Thymus (tissue), 11 donors: ENCODE measurements at regions not wholly inside any gene's neighbourhood (a gene's known extent, or its start where the extent isn't known, plus 50 kb on each side); places are given as distances from the start of the nearest gene placed in this dataset.
"Not testable (repeated sequence)": the region's sequence is repeated elsewhere in the genome, so short reads cannot be mapped to it uniquely, and the experiment has no call there.

Experiments used
- DNase-seq, 9 donors: peaks; one replicate each; pipeline ENCODE4 v3.0.0-alpha.2; 2013; ENCODE audit warnings: low spot score in 9 of 9, low read depth in 6 of 9, missing footprints in 1 of 9
- H3K27ac ChIP-seq, 2 donors: one replicate each; pipeline ENCODE4 v1.5.1; 2013; ENCODE audit warnings: control low read depth in 1 of 2, low read depth in 1 of 2, low read length in 1 of 2, mild to moderate bottlenecking in 1 of 2, moderate library complexity in 1 of 2
- H3K27me3 ChIP-seq, 2 donors: one replicate each; pipeline ENCODE4 v1.5.1; 2013; ENCODE audit warnings: low read length in 1 of 2; ENCODE audit not compliant: control insufficient read depth in 2 of 2, insufficient read depth in 1 of 2
- H3K36me3 ChIP-seq, 2 donors: one replicate each; pipeline ENCODE4 v1.5.1; 2013; ENCODE audit warnings: low read length in 1 of 2, mild to moderate bottlenecking in 1 of 2, moderate library complexity in 1 of 2; ENCODE audit not compliant: control insufficient read depth in 2 of 2, insufficient read depth in 2 of 2
- H3K4me1 ChIP-seq, 2 donors: one replicate each; pipeline ENCODE4 v1.5.1; 2013; ENCODE audit warnings: low read length in 2 of 2; ENCODE audit not compliant: control insufficient read depth in 2 of 2, insufficient read depth in 2 of 2
- H3K4me3 ChIP-seq, 2 donors: one replicate each; pipeline ENCODE4 v1.5.1; 2013; ENCODE audit warnings: low read length in 2 of 2, control low read depth in 1 of 2, mild to moderate bottlenecking in 1 of 2
- H3K9me3 ChIP-seq, 2 donors: one replicate each; pipeline ENCODE4 v1.5.1; 2013; ENCODE audit warnings: low read length in 1 of 2, mild to moderate bottlenecking in 1 of 2; ENCODE audit not compliant: control insufficient read depth in 2 of 2, insufficient read depth in 1 of 2
- WGBS: extraction: QIAGEN DNeasy Blood & Tissue Kit; methylation state at CpG from one replicate; pipeline ENCODE4 v1.1.7; 2013; 5-methylcytosine and 5-hydroxymethylcytosine counted together
- donor health status: healthy.

- Histone ChIP-seq H3K4me1 (no peaks in the 10 kb centered on the region), H3K27me3 (no peaks in the 10 kb centered on the region), H3K9me3 (no peaks in the 10 kb centered on the region), H3K27ac (no peak overlapping the region), H3K36me3 (no peaks in the 10 kb centered on the region), H3K4me3 (no peak overlapping the region)
- DNase-seq: no peak
- WGBS: 98% methylated on average over 2 of the region's 2 CpGs
Observed at GRCh38 chr10:94232711-94233383, 129.9 kb downstream of the NOC3L start.

GRCh38 chr10:94235461-94235860 lies 127.3 kb downstream of the NOC3L start:
- no peak for DNase-seq
- H3K4me3 ChIP-seq: no peak overlapping the region
- H3K27ac ChIP-seq: no peak overlapping the region
- WGBS: 93% methylated on average over 1 of the region's 1 CpG
- no peaks in the 10 kb centered on the region for H3K9me3 ChIP-seq
- H3K4me1 ChIP-seq: no peaks in the 10 kb centered on the region
- no peaks in the 10 kb centered on the region for H3K27me3 ChIP-seq
- no peaks in the 10 kb centered on the region for H3K36me3 ChIP-seq

- no peak overlapping the region for H3K4me3 ChIP-seq
- DNase-seq: no peak
- H3K27me3 ChIP-seq: no peaks in the 10 kb centered on the region
- no peaks in the 10 kb centered on the region for H3K4me1 ChIP-seq
- WGBS: 84% methylated on average over 4 of the region's 4 CpGs
- no peak overlapping the region for H3K27ac ChIP-seq
- H3K9me3 ChIP-seq: no peaks in the 10 kb centered on the region
- H3K36me3 ChIP-seq: no peaks in the 10 kb centered on the region
Observed at GRCh38 chr10:94238006-94238617, 124.6 kb downstream of the NOC3L start.

- DNase-seq: no peak
- no peaks in the 10 kb centered on the region for H3K27me3 ChIP-seq
- WGBS: 95% methylated on average over 6 of the region's 6 CpGs
Observed at GRCh38 chr10:94239696-94240095, 123.0 kb downstream of the NOC3L start.

GRCh38 chr10:94240491-94240890 lies 122.2 kb downstream of the NOC3L start:
- WGBS: 91% methylated on average over 5 of the region's 5 CpGs
- Histone ChIP-seq H3K4me1 (no peaks in the 10 kb centered on the region), H3K27me3 (no peaks in the 10 kb centered on the region)

More at GRCh38 chr10:94239696-94240095, 123.0 kb downstream of the NOC3L start:
- Histone ChIP-seq H3K27ac (no peak overlapping the region), H3K9me3 (no peaks in the 10 kb centered on the region), H3K4me3 (no peak overlapping the region), H3K36me3 (no peaks in the 10 kb centered on the region), H3K4me1 (no peaks in the 10 kb centered on the region)

GRCh38 chr10:94240901-94241300 lies 121.8 kb downstream of the NOC3L start:
- H3K27ac ChIP-seq: no peak overlapping the region
- no peak overlapping the region for H3K4me3 ChIP-seq
- DNase-seq: no peak
- H3K36me3 ChIP-seq: no peaks in the 10 kb centered on the region
- H3K27me3 ChIP-seq: no peaks in the 10 kb centered on the region
- WGBS: 92% methylated on average over 2 of the region's 2 CpGs
- no peaks in the 10 kb centered on the region for H3K4me1 ChIP-seq
- H3K9me3 ChIP-seq: no peaks in the 10 kb centered on the region

More at GRCh38 chr10:94240491-94240890, 122.2 kb downstream of the NOC3L start:
- H3K4me3 ChIP-seq: no peak overlapping the region
- DNase-seq: no peak
- H3K27ac ChIP-seq: no peak overlapping the region
- H3K9me3 ChIP-seq: no peaks in the 10 kb centered on the region
- H3K36me3 ChIP-seq: no peaks in the 10 kb centered on the region

GRCh38 chr10:94251098-94251497 lies 111.6 kb downstream of the NOC3L start:
- Histone ChIP-seq H3K36me3 (no peaks in the 10 kb centered on the region), H3K9me3 (no peaks in the 10 kb centered on the region), H3K27ac (no peak overlapping the region), H3K27me3 (no peaks in the 10 kb centered on the region), H3K4me3 (no peak overlapping the region), H3K4me1 (no peaks in the 10 kb centered on the region)
- no peak for DNase-seq
- WGBS: 94% methylated on average over 2 of the region's 2 CpGs

- no peaks in the 10 kb centered on the region for H3K4me1 ChIP-seq
- no peaks in the 10 kb centered on the region for H3K9me3 ChIP-seq
- H3K27ac ChIP-seq: no peak overlapping the region
- WGBS: 97% methylated on average over 1 of the region's 1 CpG
- no peak overlapping the region for H3K4me3 ChIP-seq
- no peaks in the 10 kb centered on the region for H3K27me3 ChIP-seq
- no peaks in the 10 kb centered on the region for H3K36me3 ChIP-seq
- no peak for DNase-seq
Observed at GRCh38 chr10:94251568-94251967, 111.2 kb downstream of the NOC3L start.

- H3K36me3 ChIP-seq, H3K4me3 ChIP-seq, H3K27ac ChIP-seq, H3K9me3 ChIP-seq, H3K4me1 ChIP-seq, DNase-seq, H3K27me3 ChIP-seq: not testable (repeated sequence)
- 98% methylated on average over 4 of the region's 6 CpGs for WGBS
Observed at GRCh38 chr10:94257407-94257806, 105.3 kb downstream of the NOC3L start.
